CD4-positive, alpha-beta T cell treated with Interleukin-2 at 100 ng/mL for 4 hours (primary cell): ENCODE measurements at regions not wholly inside any gene's neighbourhood (a gene's known extent, or its start where the extent isn't known, plus 50 kb on each side); places are given as distances from the start of the nearest gene placed in this dataset.

Experiments used
- DNase-seq: peaks from one replicate; pipeline ENCODE4 v3.0.0-alpha.2; 2020; ENCODE audit warnings: low spot score

GRCh38 chr11:119520400-119520799, 97.4 kb upstream of the THY1 start:
- no peak for DNase-seq

GRCh38 chr11:119519796-119520195, 96.8 kb upstream of the THY1 start:
- no peak for DNase-seq

- DNase-seq, result no peak
These were observed 96.1 kb upstream of the THY1 start for GRCh38 chr11:119518746-119519730.

- no peak for DNase-seq
These were observed 92.9 kb upstream of the THY1 start for GRCh38 chr11:119515771-119516400.

GRCh38 chr11:119513806-119514170, 90.8 kb upstream of the THY1 start:
- DNase-seq, result no peak

GRCh38 chr11:119513131-119513805, 90.3 kb upstream of the THY1 start:
- no peak for DNase-seq

- DNase-seq, result no peak
These were observed 89.4 kb upstream of the THY1 start for GRCh38 chr11:119512369-119512768.

- no peak for DNase-seq
These were observed 88.8 kb upstream of the THY1 start for GRCh38 chr11:119511614-119512306.

- peak; percentile 13 for DNase-seq
These were observed 87.0 kb upstream of the THY1 start for GRCh38 chr11:119509969-119510401.

- DNase-seq, result no peak
These were observed 86.4 kb upstream of the THY1 start for GRCh38 chr11:119509282-119509841.

GRCh38 chr11:119506436-119506835, 83.5 kb upstream of the THY1 start:
- no peak for DNase-seq

- no peak for DNase-seq
These were observed 82.9 kb upstream of the THY1 start for GRCh38 chr11:119505861-119506260.

- no peak for DNase-seq
These were observed 82.1 kb upstream of the THY1 start for GRCh38 chr11:119505071-119505470.

- no peak for DNase-seq
These were observed 81.4 kb upstream of the THY1 start for GRCh38 chr11:119504371-119504770.

GRCh38 chr11:119501777-119502405, 78.9 kb upstream of the THY1 start:
- DNase-seq, result no peak

- no peak for DNase-seq
These were observed 74.7 kb upstream of the THY1 start for GRCh38 chr11:119497717-119498116.

GRCh38 chr11:119496997-119497396, 74.0 kb upstream of the THY1 start:
- no peak for DNase-seq

- no peak for DNase-seq
These were observed 73.5 kb upstream of the THY1 start for GRCh38 chr11:119496469-119496868.

GRCh38 chr11:119493712-119494111, 70.7 kb upstream of the THY1 start:
- no peak for DNase-seq

- no peak for DNase-seq
These were observed 69.0 kb upstream of the THY1 start for GRCh38 chr11:119491753-119492510.
